GM21529 (cell line): ENCODE measurements at regions not wholly inside any gene's neighbourhood (a gene's known extent, or its start where the extent isn't known, plus 50 kb on each side); places are given as distances from the start of the nearest gene placed in this dataset.

Experiments used
- ATAC-seq: cut with Tn5 transposase; IDR thresholded peaks from one replicate; pipeline ENCODE4 v1.9.1; 2021; ENCODE audit not compliant: unreplicated experiment

DNA sequence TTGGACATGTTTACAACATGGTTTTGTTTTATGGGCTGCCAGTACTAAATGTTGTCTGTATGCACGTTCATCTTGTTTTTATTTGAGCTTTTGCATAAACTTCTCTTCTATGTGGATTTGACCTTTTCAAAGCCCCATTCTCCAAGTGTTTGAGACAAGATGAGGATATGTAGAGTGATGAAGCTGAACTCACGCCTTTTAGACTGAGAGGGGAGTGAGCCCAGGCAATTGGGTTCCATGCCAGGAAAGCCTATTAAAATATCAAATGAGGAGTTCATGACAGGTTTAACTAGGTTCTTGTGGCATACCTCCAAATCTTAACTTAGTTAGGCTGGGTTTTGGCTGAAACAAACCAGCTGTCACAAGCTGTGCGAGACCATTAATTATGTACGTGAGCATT lies 170.4 kb upstream of the LDB2 start:
- no peak for ATAC-seq

DNA sequence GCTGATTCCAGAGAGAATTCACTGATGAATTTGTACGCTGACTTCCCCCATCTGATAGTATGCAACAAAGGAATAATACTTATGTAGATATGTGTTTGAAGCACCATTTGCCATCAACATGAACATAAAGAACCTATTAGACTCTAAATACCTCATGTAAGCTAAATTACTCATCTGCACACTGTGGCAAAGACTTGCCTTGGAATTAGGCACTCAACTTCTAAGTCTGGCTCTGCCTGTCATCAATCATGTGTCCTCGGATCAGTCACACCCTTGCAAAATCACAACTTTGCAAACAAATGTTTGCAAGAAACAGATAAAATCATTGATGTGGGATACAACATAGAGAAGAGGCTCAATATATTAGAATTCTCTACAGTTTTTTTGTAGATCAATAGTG lies 169.9 kb upstream of the LDB2 start:
- no peak for ATAC-seq

DNA sequence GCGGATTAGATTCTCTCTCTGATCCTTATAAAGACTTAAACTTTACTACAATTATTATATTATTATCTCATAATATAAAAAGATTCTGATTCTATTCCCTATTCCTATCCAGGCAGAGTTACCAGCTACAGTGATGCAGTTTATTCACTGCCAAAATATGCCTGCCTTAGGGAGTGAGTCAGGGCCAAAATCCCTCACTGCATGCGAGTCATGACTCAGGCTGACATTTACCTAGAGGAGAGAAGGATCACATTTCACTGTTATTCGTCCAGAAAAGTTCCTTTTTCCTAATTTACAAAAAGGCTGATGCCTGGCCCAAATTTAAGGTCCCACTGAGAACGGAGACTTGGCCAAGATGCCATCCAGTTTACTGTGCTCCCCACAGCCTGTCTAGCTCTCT lies 168.5 kb upstream of the LDB2 start:
- no peak for ATAC-seq

DNA sequence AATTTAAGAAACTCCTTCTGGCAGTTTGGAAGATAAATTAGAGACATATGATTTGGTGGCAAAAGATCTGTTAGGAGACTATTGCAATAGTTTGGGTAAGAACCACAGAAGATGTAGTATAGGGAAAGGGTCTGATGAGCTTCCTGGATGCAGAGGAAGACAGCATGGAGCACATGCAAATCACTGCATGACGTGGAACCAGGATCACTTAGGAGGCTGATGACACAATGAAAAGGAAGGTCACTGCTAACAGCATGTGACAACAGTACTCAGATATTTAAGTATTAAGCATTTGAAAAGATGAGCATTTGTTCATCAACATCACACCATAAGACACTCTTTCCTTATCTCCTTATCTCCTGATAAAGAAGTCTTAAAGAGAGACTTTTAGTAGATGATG lies 167.8 kb upstream of the LDB2 start:
- no peak for ATAC-seq

DNA sequence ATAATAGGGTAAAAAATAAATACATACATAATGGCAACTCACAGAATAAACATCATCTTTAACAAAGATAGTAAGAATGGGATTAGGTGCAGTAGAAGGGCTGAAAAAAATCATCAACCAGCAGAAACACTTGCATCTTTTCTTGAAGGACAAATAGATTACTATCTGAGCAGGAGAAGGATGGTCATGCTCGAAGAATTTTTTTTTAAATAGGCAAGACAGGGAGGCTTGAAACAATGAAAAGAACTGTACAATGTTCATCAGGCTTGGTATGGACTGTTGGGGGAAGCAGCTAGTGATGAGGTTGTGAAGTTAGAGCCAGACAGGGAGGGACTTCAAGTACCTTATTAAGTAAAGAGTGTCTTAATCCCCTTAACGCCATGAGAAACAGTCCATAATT lies 167.4 kb upstream of the LDB2 start:
- ATAC-seq = no peak

DNA sequence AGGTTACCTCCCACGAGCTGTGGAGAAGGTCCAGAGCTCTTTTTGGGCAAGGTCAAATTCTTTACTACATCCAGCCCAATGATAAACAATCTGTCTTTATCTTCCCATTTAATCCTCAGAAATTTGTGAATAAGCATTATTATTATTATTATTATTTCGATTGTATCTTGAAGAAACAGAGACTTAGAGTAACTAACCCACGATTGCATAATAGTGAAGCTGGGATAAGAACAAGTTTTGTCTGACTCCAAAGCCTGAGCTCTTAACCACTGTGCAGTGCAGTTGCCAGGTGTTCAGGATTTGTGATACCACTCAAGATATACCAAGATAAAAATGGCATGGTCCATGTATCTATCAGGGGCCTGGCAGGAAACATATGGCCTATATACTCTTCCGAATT lies 166.5 kb upstream of the LDB2 start:
- no peak for ATAC-seq

DNA sequence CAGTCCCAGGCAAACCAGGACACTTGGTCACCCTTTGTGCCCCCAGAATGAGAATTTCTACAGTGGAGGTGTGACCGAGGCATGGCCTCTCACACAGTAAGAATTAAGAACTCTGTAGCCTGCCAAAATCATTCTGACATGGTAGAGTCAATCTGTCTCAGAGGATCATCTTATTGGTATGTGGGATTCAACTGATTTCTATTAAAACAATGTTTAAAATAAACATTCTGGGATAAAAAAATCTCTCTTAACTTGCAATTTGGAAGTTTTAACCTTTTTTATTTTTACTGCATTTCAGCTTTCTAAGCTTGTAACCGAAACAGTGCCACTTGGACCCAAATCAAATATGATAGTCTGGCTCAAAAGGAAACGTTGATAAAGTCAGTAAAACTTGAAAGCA lies 165.4 kb upstream of the LDB2 start:
- no peak for ATAC-seq

DNA sequence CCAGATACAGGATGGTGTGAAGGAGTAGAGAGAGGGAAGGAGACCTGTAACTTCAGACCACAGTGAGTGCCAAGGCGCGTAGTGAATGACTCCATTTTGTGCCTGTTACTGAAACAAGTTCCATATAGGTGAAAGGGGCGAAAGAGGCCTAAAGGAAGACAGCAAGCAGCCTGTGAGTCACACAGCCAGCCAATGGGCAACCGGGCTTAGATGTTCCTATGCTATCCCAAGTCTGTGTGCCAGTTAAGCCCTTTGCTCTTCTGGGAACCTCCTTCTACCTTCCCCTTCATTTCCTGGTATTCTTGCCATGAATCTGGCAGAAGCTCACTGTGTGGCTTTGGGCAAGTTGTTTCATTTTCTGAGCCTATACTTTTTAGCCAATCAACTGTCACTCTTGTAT lies 161.8 kb upstream of the LDB2 start:
- ATAC-seq = no peak

DNA sequence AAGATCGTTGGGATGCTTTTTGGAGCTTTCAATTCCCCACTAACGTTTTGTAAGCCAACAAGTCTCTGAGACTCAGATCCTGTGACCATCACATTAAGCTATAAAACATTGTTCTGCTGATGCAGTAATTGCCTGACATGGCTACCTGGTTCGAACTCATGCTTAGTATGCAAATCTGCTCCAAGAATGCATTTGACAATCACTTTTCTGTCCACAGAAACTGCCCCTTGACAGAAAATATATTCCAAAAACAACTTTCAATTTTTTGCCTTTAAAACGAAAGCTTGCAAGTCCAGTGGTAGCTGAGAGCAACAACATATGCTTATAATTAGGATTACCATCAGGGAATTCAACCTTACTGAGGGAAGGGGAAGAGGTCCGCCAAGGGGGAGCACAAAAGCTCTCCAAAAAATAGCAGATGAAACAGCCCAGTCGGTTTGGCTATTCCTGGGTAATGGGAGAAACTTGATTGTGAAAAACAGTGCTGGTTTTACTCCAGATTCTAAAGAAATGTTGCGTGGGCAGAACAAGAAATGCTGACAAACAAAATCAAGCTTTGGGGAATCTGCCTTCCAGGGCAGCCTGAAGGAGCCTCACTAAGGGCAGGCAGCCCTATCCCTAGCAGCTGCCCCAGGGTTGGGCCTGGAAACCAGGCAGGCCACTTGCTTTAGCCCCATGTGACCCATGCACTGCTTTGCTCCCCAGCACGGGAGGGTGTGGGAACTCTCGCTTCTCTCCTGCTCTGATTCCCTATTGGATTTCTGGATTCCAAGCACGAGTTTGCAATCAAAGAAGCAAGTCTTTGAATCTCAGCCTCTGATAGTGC lies 160.7 kb upstream of the LDB2 start:
- ATAC-seq = no peak

DNA sequence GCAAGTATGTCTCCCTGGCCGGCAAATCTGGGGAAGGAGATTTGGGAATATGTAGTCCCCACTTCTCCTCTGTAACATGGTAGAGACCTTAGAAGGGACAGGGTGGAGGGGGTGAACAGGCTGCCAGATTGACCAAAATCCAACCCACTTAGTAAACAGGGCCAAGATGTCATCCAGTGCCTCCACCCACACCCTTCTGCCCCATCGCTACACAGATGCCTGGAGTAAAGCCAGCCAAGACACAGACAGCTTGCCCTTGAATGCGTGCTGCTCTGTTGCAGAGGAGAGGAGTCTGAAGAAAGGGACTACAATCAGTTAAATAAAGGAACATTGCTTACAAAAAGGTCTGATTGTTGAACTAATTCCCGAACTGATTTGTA lies 160.1 kb upstream of the LDB2 start:
- ATAC-seq = no peak

DNA sequence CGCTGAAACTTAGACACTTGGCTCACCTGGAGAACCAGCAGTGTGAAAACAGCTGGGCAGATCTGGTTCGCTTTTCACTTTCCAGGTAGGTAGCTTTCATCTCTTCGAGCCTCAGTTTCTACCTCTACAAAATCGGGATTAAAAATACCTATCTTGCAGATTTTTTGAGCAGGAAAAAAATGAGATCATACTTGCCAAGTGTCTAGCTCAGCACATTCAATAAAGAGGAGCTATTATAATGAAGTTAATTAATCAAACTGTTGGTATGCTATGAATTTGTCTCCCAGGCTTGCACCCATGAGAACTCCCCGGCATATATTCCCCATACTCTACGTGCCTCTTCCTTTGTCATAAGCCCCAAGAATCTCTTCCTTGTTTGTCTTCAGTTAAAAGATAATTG lies 158.6 kb upstream of the LDB2 start:
- ATAC-seq = no peak

DNA sequence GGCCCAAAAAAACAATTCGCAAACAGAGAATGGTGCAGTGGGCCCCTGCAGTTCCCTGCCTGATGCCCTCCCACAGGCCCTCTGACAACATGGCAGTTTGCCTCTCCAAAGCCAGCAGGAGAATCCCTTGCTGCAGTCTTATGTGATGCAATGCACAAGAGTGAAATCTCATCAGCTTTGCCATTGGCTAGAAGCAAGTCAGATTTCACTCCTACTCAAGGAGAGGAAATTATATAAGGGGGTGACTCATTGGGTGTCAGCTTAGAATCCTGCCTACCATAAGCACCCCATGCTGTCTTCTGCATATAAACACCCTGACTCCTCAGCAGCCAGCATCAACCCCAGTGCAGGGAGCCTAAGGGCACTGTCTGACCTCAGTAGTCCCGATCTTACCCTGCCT lies 157.3 kb upstream of the LDB2 start:
- ATAC-seq = no peak

DNA sequence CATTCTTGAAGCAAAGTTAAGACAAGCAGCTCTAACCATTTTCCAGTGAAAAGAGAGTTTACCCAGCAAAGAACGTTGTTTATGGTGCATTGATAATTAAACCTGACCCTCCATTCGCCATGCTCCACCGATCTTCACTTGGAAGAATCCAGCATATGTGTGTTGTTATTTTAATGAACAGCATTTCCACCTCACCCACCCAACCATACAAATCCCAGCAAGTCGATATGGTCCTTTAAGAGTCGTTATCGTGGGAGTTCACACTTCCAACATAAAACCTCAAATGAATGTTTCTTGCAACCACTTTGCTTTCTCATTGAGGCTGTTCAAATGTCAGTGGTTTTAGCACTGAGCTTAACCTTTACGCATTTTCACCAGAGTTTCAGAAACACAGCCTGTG lies 147.4 kb upstream of the LDB2 start:
- ATAC-seq = no peak

DNA sequence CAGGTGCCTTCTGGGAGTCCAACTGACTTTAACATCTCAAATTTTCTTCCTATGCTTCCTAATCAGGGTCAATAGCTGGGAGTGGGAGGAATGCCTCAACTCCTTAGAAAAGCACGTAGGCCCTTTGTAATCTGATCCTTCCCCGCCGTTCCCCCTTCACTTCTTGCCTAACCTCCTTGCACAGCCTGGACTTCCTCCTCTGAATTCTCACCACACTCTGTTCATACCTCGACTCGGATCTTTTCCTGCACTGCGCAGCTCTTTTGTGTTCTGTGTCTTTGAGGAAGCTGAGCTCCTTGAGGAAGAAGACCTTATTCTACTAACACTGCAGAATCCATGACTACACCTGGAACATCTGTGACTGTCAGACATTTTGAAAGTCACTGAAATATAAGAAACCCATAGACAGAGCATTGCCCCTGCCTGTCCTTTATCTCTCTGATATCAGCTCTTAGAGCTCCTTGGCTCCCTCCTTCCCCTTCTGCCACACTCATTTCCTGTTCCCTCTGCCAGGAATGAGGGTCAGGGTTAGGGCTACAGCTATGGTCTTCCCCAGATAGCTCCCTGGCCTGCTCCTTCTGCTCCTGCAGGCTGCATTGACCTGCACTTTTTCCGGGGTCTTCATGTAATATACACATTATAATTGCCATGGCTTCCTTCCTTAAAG lies 140.2 kb upstream of the LDB2 start:
- ATAC-seq = no peak

DNA sequence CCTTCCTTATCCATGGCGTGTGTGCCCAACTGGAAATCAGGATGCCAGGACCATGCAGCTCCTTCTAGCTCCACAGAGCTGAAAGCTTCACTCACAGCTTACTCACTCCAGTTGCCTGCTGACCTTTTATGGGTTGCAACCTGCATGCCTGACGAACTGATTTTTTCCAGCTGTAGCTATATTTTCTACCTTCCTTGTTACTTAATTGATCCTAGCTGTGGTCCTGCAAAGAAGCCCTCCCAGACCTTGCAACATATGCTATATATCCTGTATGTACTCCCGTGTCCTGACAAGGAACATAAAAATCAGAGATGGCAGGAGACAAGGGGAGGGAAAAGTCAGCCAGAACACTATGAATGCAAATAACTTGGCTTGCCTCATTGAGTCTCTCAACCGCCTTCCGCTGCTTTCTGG lies 135.3 kb upstream of the LDB2 start:
- ATAC-seq = no peak

DNA sequence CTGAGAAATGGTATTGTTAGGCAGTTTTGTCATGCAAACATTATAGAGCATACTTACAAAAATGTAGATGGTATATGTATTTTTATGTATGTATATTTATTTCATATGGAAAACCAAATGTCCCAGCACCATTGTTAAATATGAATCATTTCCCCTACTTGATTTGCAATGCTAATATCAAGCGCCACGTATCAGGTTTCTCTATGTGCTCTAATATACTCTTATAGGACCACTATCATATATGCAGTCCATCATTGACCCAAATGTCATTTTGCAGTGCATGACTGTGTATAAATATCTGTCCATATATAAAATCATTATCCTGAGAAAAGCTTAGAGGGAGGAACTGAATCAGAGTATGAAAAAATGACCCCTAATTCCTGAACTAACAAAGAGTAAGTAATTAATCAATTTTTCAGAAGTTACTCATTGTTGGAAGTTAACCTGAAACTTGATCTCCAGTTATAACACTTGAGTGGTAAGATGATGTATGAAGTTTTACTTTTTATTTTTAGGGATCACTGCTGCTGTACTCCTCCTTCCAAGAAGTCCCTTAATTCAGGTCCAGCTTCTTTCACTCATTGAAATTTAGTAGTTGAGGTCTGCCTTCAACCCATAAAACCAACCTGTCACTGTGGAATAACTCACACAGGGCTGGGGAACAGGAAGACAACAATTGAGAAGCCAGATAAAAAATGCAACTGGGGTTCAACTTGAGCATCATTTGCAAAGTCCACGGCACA lies 134.8 kb upstream of the LDB2 start:
- no peak for ATAC-seq

DNA sequence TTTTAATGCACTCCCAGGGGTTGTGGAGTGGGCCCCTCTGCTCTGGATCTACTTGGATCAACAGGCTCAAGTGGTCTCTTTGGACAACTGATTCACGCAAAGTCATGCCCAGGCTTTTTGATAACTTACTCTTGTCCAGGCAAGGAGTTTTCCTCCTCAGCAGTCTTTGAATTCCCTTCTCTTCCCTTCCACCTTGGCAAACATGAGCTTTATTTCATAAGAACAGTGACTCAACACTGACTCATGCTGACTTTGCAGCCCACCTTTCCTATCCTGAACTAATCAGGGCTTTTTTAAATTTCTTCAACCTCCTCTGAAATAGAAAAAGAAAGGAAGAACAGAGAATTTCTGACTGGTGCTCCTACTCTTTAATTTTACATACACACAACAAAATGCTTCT lies 132.1 kb upstream of the LDB2 start:
- no peak for ATAC-seq

DNA sequence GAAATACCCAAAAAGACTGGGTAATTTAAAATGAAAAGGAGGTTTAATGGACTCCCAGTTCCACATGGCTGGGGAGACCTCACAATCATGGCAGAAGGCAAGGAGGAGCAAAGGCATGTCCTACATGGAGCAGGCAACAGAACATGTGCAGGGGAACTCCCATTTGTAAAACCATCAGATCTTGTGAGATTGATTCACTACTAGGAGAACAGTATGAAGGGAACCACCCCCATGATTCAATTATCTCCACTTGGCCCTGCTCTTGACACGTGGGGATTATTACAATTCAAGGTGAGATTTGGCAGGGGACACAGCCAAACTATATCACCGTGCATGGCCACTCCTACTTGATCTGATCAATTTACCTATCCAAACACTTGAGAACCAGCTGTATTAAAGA lies 131.5 kb upstream of the LDB2 start:
- ATAC-seq = no peak

DNA sequence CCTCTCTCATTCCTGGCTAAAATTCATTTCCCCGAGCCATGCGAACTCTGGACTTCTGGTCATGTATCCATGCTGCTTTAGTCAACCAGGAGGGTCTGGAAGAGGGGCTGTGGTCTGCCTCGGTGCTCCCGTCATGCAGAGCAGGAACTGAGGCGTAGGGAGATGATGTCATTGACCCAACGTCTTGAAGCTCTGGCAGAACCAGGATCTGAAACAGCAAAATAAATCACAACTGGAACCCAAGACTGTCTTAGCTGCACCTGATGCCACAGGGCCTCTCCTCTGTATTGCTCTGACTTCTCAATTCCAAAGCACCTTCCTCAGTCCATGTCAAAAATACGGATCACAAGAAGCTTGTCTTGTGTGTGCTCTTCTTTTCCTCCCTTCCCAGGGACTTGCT lies 131.0 kb upstream of the LDB2 start:
- no peak for ATAC-seq

DNA sequence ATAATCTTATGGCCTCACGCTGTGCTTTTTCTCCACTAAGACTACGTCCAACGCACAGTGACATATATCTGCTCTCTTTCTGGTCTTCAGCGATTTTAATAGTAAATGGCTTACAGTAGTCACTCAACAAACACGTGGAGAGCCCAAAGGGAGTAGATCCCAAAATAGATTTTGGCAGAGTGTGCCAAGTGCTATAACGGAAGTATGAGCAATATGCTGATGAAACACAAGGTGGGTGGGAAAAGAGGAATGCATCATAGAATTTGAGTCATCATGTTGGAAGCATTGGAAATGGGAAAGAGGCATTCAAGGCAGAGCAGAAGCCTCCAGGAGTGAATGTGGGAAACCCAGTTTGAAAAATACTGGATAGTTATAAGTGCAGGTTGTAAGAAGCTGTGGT lies 129.1 kb upstream of the LDB2 start:
- no peak for ATAC-seq

DNA sequence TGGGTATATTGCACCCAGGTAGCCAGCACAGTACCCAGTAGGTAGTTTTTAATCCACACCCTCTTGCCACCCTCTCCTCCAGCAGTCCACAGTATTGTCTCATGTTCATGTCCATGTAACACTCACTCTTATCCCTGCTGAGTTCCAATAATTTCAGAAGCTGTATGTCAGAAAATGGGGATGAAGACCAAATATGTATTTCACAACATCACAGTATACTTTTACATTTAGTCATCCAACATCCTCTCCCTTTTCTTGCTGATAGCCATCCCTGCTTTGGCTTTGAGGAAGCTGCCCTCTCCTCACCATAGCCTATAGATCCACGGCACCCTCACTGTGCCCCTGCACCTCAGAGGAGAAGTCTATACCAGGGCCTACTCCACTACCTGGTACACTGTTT lies 126.0 kb upstream of the LDB2 start:
- no peak for ATAC-seq

DNA sequence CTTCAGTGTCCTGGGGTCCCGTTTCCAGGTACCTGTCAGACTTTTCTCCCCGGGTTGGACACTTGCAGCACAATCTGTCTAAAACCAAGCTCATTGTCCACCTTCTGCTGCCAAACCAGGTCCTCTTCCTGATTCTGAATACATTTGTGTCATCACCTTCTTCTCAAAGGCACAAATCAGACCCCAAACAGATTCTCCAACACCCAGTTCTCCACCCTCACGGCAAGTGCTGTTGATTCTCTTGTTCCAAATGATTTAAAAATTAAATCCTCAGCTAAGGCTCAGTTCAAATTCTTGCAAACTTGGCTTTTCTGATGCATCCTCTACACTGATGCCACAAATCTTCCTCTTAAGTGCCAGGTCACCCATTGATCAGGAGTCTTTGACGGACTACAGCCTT lies 122.5 kb upstream of the LDB2 start:
- no peak for ATAC-seq
